HTR-8/SVneo (cell line): ENCODE measurements at regions not wholly inside any gene's neighbourhood (a gene's known extent, or its start where the extent isn't known, plus 50 kb on each side); places are given as distances from the start of the nearest gene placed in this dataset.
A peak's percentile ranks its signal among the peaks of the same experiment; 100 is the strongest.

Experiments
- DNase-seq: peaks from one replicate; pipeline ENCODE4 v3.0.0; 2011; ENCODE audit warnings: low spot score, mixed read lengths; ENCODE audit not compliant: insufficient read length
- FAIRE-seq: peaks from 2 replicates; lab custom pipeline; 2011; peaks lifted over from hg19 to GRCh38; lab: Jason Lieb, UNC

DNA sequence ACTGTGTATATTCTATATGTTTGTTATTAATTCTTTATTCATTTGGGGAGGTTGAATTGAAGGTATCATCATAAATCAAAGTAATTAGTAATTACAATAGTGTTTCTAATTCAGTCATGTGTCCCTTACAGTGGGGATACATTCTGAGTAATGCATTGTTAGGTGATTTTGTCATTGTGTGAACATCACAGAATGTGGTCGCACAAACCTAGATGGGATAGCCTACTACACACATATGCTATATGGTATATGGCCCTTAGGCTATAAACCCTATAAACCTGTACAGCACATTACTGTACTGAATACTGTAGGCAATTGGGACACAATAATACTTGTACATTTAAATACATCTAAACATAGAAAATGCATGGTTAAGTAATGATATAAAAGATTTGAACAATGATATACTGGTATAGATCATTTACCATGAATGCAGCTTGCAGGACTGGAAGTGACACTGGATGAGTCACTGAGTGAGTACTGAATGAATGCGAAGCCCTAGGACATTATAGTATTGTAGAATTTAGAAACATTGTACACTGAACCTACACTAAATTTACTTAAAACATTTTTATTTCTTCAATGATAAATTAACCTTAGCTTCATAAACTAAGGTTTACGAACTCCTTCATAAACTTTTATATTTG, 936.2 kb upstream of the CHORDC1 start:
- FAIRE-seq = no peak
- DNase-seq = no peak

GRCh38 chr11:91158297-91158696, 935.4 kb upstream of the CHORDC1 start:
- DNase-seq = no peak

GRCh38 chr11:91156041-91156440, 933.2 kb upstream of the CHORDC1 start:
- DNase-seq (no peak), FAIRE-seq (no peak)

More at GRCh38 chr11:91158297-91158696, 935.4 kb upstream of the CHORDC1 start:
- FAIRE-seq = peak; percentile 13

- FAIRE-seq = no peak
Observed at GRCh38 chr11:91147885-91148284, 925.0 kb upstream of the CHORDC1 start.

DNA sequence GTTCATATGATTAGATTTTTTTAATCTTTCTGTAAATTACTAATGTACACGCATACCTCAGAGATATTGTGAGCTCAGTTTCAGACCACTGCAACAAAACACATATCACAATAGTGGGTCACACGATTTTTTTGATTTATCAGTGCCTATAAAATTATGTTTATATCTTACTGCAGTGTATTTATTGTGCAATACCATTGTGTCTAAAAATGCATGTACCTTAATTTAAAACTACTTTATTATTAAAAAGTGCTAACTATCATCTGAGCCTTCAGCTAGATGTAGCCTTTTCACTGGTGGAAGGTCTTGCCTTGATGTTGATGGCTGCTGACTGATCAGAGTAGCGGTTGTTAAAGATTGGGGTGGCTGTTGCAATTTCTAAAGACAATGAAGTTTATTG, 918.8 kb upstream of the CHORDC1 start:
- DNase-seq = no peak
- FAIRE-seq = no peak

More at GRCh38 chr11:91147885-91148284, 925.0 kb upstream of the CHORDC1 start:
- no peak for DNase-seq

- FAIRE-seq (no peak), DNase-seq (peak; percentile 1)
Observed at GRCh38 chr11:91136631-91137030, 913.8 kb upstream of the CHORDC1 start.

- no peak for DNase-seq
- FAIRE-seq = no peak
Observed at GRCh38 chr11:91133361-91133760, 910.5 kb upstream of the CHORDC1 start.

DNA sequence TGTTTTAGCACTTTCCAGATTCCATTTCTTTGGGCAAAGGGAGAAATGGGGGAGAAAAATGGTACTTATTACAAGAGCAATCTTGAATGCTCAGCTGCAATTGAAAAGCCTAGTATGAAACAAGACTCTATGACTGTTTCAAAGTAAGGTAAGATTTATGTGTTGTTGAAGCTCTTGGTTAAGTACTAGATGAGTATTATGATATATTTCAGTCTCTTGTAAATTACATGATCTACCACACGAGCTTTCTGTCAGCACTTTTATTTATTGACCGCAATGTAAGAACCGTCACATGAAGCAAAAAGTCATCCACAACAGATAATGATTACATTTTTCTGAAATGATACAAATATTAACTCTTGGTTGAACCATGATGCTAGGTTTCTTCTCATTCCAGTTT, 906.7 kb upstream of the CHORDC1 start:
- no peak for FAIRE-seq
- no peak for DNase-seq

- FAIRE-seq (no peak), DNase-seq (no peak)
Observed at GRCh38 chr11:91124363-91124762, 901.5 kb upstream of the CHORDC1 start.

DNA sequence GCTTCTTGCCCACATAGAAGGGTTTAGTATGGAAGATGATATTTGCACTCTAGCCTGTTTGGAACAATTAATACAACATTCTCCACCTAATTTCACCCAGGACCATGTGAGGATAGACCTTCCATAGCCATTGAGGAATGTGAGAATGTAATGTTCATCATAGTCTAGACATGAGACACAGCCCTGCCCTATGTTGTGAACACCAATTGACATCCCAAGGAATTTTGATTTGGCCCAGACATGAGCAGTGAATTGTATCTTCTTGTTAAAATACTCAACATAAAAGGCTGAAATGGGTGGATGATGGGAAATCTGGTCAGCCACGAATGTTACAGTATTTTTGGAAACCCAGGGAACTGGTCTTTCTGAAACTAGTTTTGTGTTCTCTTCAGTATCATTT, 892.3 kb upstream of the CHORDC1 start:
- DNase-seq (no peak), FAIRE-seq (no peak)

- FAIRE-seq (no peak), DNase-seq (peak; percentile 56)
Observed at GRCh38 chr11:91104237-91104636, 881.4 kb upstream of the CHORDC1 start.

DNA sequence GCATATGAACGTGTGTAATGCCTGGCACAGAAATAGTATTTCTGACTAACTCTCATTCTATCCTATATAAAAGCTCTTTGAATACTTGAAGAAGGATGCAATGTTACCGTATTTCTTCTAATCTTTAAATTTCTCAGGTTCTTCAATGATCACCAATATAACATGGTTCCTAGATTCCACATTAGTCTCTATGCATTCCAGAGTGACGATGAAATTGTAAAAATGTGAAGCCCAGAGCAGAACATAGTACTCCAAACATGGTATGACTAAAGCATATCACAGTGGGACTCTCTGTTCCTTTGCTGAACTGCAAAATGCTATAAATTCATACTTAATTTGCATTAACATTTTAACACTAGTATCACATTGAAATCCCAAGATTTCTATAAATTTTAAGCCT, 877.6 kb upstream of the CHORDC1 start:
- DNase-seq (no peak), FAIRE-seq (no peak)

DNA sequence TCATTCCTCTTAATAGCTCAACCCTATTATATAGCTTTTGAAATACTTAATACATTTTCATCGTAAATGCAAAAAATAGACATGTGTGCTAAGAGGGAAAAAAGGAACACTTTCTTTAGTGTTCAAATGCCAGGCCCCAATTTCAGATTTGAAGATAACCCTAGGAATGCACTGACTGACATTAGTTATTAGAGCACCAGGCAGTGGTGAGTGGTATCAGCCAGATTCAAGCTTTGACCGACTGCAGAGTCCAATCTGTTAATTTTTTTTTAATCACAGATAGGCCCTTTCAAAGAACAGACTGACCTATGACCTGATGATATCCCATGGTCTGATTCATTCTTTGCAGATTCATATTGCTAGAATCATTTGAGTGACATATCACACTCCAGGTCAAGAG, 874.2 kb upstream of the CHORDC1 start:
- no peak for FAIRE-seq

GRCh38 chr11:91093141-91093540, 870.3 kb upstream of the CHORDC1 start:
- DNase-seq (no peak), FAIRE-seq (no peak)

More for the DNA sequence above, 874.2 kb upstream of the CHORDC1 start:
- no peak for DNase-seq

DNA sequence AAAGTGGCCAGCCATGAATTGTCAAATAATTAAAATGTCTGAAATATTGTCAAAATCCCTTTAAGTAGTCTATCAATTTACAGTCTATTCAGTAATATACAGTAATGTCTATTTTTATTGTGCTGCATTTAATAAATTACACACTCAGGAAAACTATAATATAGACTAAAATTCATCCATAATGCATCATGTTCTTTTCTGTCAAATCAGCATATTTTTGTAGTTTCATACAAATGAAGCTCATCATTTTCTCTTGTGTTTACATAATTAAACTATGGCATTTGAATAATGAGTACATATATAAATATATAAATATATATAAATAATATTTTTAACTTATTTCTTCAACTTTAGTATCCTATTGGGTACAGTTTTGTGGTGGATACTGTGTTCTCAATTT, 868.7 kb upstream of the CHORDC1 start:
- DNase-seq (no peak), FAIRE-seq (no peak)

GRCh38 chr11:91086028-91086427, 863.2 kb upstream of the CHORDC1 start:
- FAIRE-seq = no peak
- DNase-seq = no peak

DNA sequence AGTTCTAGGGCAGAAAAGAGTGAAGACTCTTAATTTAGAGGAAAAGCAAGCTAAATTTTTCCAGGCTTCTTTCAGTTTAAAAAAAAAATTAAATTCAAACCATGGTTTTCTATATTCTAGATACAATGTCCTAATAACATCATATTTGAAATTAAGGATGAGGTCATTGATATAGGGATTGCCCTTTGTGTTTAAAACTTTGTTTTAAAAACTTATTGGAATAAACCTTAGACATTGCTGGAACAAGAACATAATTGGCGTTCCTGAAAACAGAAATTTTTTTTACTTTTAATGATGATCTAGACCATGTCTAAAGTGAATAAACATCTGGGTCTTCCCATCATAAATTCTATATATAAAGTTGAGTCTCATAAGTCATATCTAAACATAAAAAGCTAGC, 859.4 kb upstream of the CHORDC1 start:
- DNase-seq (no peak), FAIRE-seq (no peak)

- peak; percentile 71 for FAIRE-seq
Observed at GRCh38 chr11:91081440-91082043, 858.7 kb upstream of the CHORDC1 start.

GRCh38 chr11:91078221-91078620, 855.4 kb upstream of the CHORDC1 start:
- no peak for DNase-seq
- FAIRE-seq = no peak

More at GRCh38 chr11:91081440-91082043, 858.7 kb upstream of the CHORDC1 start:
- peak; percentile 27 for DNase-seq

GRCh38 chr11:91075032-91075695, 852.3 kb upstream of the CHORDC1 start:
- no peak for FAIRE-seq
- DNase-seq = no peak

- DNase-seq (no peak), FAIRE-seq (no peak)
Observed at GRCh38 chr11:91067666-91068065, 844.8 kb upstream of the CHORDC1 start.
